ENCODE measurements at regions not wholly inside any gene's neighbourhood (a gene's known extent, or its start where the extent isn't known, plus 50 kb on each side); places are given as distances from the start of the nearest gene placed in this dataset.

GRCh38 chr15:95267481-95267880 is 1036.1 kb downstream of the MCTP2 start:
- DNase-seq = no peak

- DNase-seq = no peak
Measured at GRCh38 chr15:95269242-95270183, 1038.2 kb downstream of the MCTP2 start.

- DNase-seq = no peak
Measured at GRCh38 chr15:95274101-95274500, 1042.7 kb downstream of the MCTP2 start.

GRCh38 chr15:95277266-95277665 is 1045.9 kb downstream of the MCTP2 start:
- DNase-seq = no peak

- no peak for DNase-seq
Measured at GRCh38 chr15:95278532-95279245, 1047.3 kb downstream of the MCTP2 start.

GRCh38 chr15:95279277-95280019 is 1048.1 kb downstream of the MCTP2 start:
- DNase-seq = no peak

GRCh38 chr15:95280711-95281110 is 1049.3 kb downstream of the MCTP2 start:
- DNase-seq = no peak

- no peak for DNase-seq
Measured at GRCh38 chr15:95281470-95281869, 1049.0 kb upstream of the NR2F2 start.

- DNase-seq = no peak
Measured at GRCh38 chr15:95284492-95284891, 1046.0 kb upstream of the NR2F2 start.

- no peak for DNase-seq
Measured at GRCh38 chr15:95284933-95285421, 1045.5 kb upstream of the NR2F2 start.

- DNase-seq = no peak
Measured at GRCh38 chr15:95286352-95286880, 1044.1 kb upstream of the NR2F2 start.

GRCh38 chr15:95287720-95288103 is 1042.8 kb upstream of the NR2F2 start:
- DNase-seq = no peak

GRCh38 chr15:95288626-95289025 is 1041.9 kb upstream of the NR2F2 start:
- DNase-seq = no peak

GRCh38 chr15:95290176-95290974 is 1040.1 kb upstream of the NR2F2 start:
- DNase-seq = no peak

- DNase-seq = no peak
Measured at GRCh38 chr15:95291898-95292472, 1038.5 kb upstream of the NR2F2 start.

- DNase-seq = no peak
Measured at GRCh38 chr15:95292785-95293450, 1037.6 kb upstream of the NR2F2 start.

- no peak for DNase-seq
Measured at GRCh38 chr15:95293456-95294031, 1037.0 kb upstream of the NR2F2 start.

GRCh38 chr15:95295363-95295762 is 1035.1 kb upstream of the NR2F2 start:
- no peak for DNase-seq

- no peak for DNase-seq
Measured at GRCh38 chr15:95295896-95296625, 1034.4 kb upstream of the NR2F2 start.

- DNase-seq = no peak
Measured at GRCh38 chr15:95296643-95297042, 1033.9 kb upstream of the NR2F2 start.
